HUES48 (cell line): ENCODE measurements at regions not wholly inside any gene's neighbourhood (a gene's known extent, or its start where the extent isn't known, plus 50 kb on each side); places are given as distances from the start of the nearest gene placed in this dataset.

Experiments used
- H3K27ac ChIP-seq: one replicate; pipeline ENCODE4 v1.7.0; 2013; ENCODE audit warnings: low read depth, low read length, inconsistent platforms
- H3K27me3 ChIP-seq: 2 replicates; pipeline ENCODE4 v1.6.1; 2013; ENCODE audit warnings: mild to moderate bottlenecking, low read length; ENCODE audit not compliant: control insufficient read depth, insufficient read depth
- H3K36me3 ChIP-seq: 2 replicates; pipeline ENCODE4 v1.6.1; 2013; ENCODE audit warnings: low read length; ENCODE audit not compliant: control insufficient read depth, insufficient read depth
- H3K4me1 ChIP-seq: 2 replicates; pipeline ENCODE4 v1.6.1; 2013; ENCODE audit warnings: mild to moderate bottlenecking, low read length; ENCODE audit not compliant: control insufficient read depth, insufficient read depth
- H3K4me3 ChIP-seq: 2 replicates; pipeline ENCODE4 v1.5.1; 2013; ENCODE audit warnings: mild to moderate bottlenecking, low read depth, low read length
- H3K9ac ChIP-seq: 2 replicates; pipeline ENCODE4 v1.6.1; 2013; ENCODE audit warnings: mild to moderate bottlenecking, low read depth, low read length, moderate library complexity
- H3K9me3 ChIP-seq: 2 replicates; pipeline ENCODE4 v1.6.1; 2013; ENCODE audit warnings: low read length; ENCODE audit not compliant: control insufficient read depth, insufficient read depth

DNA sequence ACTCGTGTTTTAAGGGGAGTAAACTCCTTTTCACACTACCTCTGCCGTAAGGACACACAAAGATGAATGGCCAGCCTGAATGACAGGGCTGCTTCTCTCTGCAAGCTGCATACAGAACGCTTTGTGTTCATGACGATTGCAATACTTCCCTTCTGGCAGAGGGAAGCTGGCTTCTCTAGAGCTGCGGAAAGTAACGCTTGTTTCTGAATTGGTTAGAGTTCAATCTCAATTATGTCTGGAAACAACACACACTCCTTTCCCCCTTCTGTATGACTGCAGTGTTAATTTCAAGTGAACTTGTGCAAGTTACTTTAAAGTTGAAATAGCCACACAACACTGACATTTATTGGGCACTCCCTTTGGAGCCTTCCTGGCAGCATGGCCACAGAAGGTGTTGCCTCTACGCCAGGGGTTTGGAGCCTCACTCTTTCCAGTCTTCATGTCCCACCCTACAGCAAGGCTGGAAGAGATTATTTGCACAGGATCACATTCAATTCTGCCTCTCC is 242.6 kb downstream of the NDFIP2 start:
- H3K36me3 ChIP-seq, result no peaks in the 10 kb centered on the region
- H3K4me3 ChIP-seq, result no peak overlapping the region
- no peaks in the 10 kb centered on the region for H3K27me3 ChIP-seq
- H3K4me1 ChIP-seq, result no peaks in the 10 kb centered on the region
- no peak overlapping the region for H3K9ac ChIP-seq
- no peaks in the 10 kb centered on the region for H3K9me3 ChIP-seq
- H3K27ac ChIP-seq, result no peak overlapping the region

DNA sequence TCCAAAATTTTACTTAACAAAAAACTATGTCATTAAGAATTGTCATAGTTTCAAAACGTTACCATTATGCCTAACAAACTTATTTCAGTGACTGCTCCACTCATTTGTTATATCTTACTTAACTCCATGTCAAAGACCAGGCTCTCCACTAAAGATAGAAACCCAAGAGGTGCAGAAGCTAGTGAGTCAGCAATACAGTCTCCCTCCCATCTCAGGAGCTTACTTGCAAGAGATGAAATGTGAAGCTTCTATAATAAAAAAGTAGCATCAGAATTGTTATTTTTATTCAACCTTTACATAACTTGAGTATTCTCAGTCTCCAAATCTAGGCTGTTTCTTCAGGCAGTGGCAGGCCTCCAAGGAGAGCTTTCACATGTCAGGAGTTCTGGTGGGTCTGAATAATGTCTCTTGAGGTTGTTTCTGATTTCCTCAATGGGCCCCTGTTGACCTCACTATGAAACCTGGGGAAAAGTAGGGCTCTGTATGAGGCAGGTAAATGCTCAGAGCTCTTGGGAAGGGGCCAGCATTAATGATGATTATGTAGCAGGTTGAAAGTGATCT is 242.0 kb downstream of the NDFIP2 start:
- Histone ChIP-seq H3K4me1 (no peaks in the 10 kb centered on the region), H3K36me3 (no peaks in the 10 kb centered on the region), H3K27me3 (no peaks in the 10 kb centered on the region), H3K27ac (no peak overlapping the region), H3K4me3 (no peak overlapping the region), H3K9me3 (no peaks in the 10 kb centered on the region), H3K9ac (no peak overlapping the region)

DNA sequence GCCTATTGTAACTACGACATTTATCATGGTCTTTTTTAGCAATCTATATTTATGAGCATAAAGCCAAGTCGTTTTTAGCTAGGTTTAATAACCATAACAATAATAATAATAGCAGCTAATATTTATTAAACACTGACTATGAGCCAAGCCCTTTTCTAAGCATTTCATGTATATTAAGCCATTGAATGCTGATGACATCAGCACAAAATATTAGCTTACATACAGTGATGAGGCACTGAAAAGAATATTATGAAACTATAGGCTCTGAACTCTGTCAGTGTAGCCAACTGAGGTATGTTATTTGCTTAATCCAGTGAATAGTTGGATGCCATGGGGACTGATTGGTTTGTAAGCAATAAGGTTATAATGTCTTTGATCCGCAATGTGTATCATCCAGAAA is 235.2 kb downstream of the NDFIP2 start:
- Histone ChIP-seq H3K36me3 (no peaks in the 10 kb centered on the region), H3K27ac (no peak overlapping the region), H3K27me3 (no peaks in the 10 kb centered on the region), H3K4me3 (no peak overlapping the region), H3K4me1 (no peaks in the 10 kb centered on the region), H3K9ac (no peak overlapping the region), H3K9me3 (no peaks in the 10 kb centered on the region)

DNA sequence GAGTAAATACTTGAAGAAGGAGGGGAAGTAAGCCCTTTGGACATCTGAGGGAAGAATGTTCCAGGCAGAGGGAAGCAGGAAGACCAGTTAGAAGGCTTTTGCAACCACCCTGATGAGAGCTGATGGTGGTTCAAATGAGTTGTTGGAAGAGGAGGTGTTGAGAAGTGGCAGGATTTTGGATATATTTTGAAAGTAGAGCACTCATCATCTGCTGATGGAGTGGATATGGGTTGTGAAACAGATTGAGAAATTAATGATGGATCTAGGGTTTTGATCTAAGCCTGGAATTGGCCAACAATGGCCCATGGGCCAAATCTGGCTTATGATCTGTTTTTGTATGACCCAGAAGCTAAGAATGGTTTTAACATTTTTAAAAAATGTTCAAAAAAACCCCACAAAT is 230.7 kb downstream of the NDFIP2 start:
- Histone ChIP-seq H3K4me3 (no peak overlapping the region), H3K36me3 (no peaks in the 10 kb centered on the region), H3K27ac (no peak overlapping the region), H3K9ac (no peak overlapping the region), H3K27me3 (no peaks in the 10 kb centered on the region), H3K4me1 (no peaks in the 10 kb centered on the region), H3K9me3 (no peaks in the 10 kb centered on the region)

DNA sequence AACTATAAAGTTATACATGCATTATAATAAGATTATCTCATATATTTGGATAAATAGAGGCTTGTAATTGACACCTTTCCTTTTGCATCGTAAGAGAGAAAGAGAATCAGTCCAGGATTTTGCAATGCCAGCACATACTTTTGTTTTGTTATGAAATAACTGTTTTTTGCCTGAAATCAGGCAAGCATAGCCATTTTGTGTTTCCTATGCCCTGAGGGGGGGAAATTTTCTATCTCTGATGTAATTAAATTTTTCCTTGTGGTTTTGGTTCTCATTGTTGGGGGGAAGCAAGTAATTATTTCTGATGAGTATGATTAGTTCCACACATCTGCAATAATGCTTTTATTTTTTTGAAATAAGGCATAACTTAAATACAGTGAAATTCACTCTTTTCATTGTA is 229.4 kb downstream of the NDFIP2 start:
- H3K27ac ChIP-seq, result no peak overlapping the region
- H3K4me1 ChIP-seq, result no peaks in the 10 kb centered on the region
- H3K4me3 ChIP-seq, result no peak overlapping the region
- no peak overlapping the region for H3K9ac ChIP-seq
- H3K27me3 ChIP-seq, result no peaks in the 10 kb centered on the region
- H3K9me3 ChIP-seq, result no peaks in the 10 kb centered on the region
- no peaks in the 10 kb centered on the region for H3K36me3 ChIP-seq

DNA sequence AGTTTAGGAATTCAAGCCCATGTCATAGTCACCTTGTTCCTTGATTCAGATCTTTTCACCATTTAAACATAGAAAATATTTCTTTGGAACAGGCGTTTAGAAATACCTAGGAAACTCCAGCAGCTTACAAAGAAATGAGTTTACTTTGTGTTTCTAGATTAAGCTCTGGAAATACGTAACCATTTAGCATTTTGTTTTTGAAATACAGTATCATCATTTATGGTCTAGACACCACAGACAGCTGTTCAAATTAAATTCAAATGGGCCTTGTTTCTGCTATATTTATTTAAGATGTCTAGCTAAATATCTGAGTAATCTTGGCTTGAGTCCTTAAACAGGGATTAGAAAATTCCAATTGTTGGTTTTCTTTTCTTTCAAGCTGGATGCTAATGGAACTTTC is 228.5 kb downstream of the NDFIP2 start:
- H3K27ac ChIP-seq, result no peak overlapping the region
- no peak overlapping the region for H3K4me3 ChIP-seq
- no peaks in the 10 kb centered on the region for H3K36me3 ChIP-seq
- H3K4me1 ChIP-seq, result no peaks in the 10 kb centered on the region
- H3K9ac ChIP-seq, result no peak overlapping the region
- H3K27me3 ChIP-seq, result no peaks in the 10 kb centered on the region
- H3K9me3 ChIP-seq, result no peaks in the 10 kb centered on the region

DNA sequence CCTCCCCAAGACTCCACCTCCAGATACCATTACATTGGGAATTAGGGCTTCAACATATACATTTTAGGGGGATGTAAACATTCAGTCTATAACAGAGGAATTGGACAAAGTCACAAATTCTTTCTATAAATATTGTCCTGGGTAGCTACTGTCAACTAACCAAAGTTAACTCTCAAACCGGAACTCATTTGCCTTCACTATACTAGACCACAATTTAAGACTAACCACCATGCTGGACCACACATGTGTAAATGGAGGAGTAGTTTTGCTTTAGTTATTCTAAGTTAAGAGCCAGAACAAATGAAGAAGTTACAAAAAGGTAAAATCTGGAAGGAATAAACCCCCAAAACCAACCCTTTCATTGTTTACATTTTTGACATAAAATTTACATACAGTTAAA is 222.8 kb downstream of the NDFIP2 start:
- no peak overlapping the region for H3K4me3 ChIP-seq
- no peak overlapping the region for H3K27ac ChIP-seq
- H3K27me3 ChIP-seq, result no peaks in the 10 kb centered on the region
- no peaks in the 10 kb centered on the region for H3K9me3 ChIP-seq
- no peaks in the 10 kb centered on the region for H3K36me3 ChIP-seq
- H3K9ac ChIP-seq, result no peak overlapping the region
- no peaks in the 10 kb centered on the region for H3K4me1 ChIP-seq

DNA sequence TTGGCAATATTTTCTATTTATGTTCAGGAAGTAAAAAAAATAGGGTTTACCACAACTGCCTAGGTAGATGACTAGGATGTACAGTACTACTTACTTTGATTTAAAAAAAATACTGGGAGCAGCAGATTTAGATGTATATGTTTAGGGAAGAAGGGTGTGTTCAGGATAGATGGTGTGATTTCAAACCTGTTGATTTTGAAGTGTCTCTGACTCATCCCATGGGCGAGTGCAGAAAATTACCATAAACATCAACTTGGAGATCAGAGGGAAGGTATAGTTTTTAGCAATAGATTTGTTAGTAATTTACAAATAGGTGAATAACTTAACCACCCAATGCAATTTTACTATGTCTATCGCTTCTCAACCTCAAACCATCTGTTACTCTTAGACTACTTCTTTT is 214.8 kb downstream of the NDFIP2 start:
- Histone ChIP-seq H3K9me3 (no peaks in the 10 kb centered on the region), H3K4me3 (no peak overlapping the region), H3K27me3 (no peaks in the 10 kb centered on the region), H3K4me1 (no peaks in the 10 kb centered on the region), H3K9ac (no peak overlapping the region), H3K36me3 (no peaks in the 10 kb centered on the region), H3K27ac (no peak overlapping the region)

DNA sequence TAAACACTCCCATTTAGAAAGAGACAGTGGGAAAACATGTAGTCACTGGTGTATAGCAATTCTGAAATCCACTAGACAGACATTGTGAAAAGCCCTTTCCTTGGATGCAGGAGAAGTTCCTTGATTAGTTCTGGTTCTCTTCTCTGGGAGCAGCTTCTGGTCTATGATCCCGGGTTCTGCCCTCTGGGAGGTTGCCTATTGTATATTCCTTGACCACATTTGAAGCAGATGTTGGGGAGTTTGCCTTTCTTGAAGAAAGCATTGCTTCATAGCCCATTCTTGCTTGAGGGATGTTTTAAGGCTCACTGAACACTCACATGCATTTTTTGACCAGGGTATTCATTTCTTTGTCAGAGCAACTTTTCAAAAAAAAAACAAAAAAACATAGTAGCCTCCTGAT is 211.9 kb downstream of the NDFIP2 start:
- no peak overlapping the region for H3K27ac ChIP-seq
- no peaks in the 10 kb centered on the region for H3K4me1 ChIP-seq
- H3K9ac ChIP-seq, result no peak overlapping the region
- no peak overlapping the region for H3K4me3 ChIP-seq
- no peaks in the 10 kb centered on the region for H3K27me3 ChIP-seq
- H3K36me3 ChIP-seq, result no peaks in the 10 kb centered on the region
- no peaks in the 10 kb centered on the region for H3K9me3 ChIP-seq

DNA sequence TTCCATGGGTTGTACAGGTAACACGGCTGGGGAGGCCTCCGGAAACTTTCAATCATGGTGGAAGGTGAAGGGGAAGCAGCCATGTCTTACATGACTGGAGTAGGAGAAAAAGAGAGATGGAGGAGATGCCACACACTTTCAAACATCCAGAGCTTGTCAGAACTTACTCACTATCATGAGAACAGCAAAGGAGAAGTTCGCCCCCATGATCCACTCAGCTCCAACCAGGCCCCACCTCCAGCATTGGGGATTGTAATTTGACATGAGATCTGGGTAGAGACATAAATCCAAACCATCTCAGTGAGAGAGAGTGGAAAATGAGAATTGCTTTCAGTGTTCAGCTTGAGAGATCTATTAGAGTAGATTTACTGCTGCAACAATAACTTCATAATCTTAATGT is 210.9 kb downstream of the NDFIP2 start:
- no peak overlapping the region for H3K27ac ChIP-seq
- no peak overlapping the region for H3K4me3 ChIP-seq
- H3K9me3 ChIP-seq, result no peaks in the 10 kb centered on the region
- no peaks in the 10 kb centered on the region for H3K27me3 ChIP-seq
- H3K4me1 ChIP-seq, result no peaks in the 10 kb centered on the region
- no peak overlapping the region for H3K9ac ChIP-seq
- H3K36me3 ChIP-seq, result no peaks in the 10 kb centered on the region

DNA sequence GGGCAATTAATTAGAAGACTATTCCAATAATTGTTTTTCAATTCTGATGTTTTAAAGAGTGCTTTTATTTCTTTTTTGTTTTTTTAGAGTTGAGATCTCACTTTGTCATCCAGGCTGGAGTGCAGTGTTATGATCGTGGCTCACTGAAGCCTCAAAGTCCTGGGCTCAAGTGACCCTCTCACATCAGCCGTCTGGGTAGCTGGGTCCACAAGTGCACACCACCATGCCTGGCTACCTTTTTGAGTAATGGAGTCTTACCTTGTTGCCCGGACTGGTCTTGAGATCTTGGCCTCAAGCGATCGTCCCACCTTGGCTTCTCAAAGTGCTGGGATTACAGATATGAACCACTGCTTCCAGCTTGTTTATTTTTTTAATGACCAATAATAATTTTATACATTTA is 207.8 kb downstream of the NDFIP2 start:
- H3K27ac ChIP-seq, result no peak overlapping the region
- H3K9me3 ChIP-seq, result no peaks in the 10 kb centered on the region

DNA sequence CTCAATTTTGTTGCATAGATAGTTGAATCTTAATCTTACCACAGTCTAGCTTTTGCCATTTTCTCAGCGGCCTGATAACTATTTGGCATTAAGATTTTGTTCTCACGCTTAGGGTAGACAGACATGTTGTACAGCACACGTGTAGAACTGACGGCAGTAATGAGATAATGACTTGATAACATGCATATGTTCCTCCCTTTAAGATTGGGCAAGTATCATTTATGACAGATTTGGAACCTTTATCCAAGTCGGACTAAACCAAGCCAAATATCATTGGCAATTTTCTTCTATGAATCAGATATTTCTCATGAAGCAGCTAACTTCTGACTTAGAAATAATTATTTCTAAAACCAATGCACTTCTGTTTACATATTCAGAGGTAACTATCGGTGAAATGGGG is 205.5 kb downstream of the NDFIP2 start:
- no peak overlapping the region for H3K27ac ChIP-seq
- H3K9me3 ChIP-seq, result no peaks in the 10 kb centered on the region
- H3K9ac ChIP-seq, result no peak overlapping the region
- H3K4me1 ChIP-seq, result no peaks in the 10 kb centered on the region
- no peaks in the 10 kb centered on the region for H3K36me3 ChIP-seq
- no peaks in the 10 kb centered on the region for H3K27me3 ChIP-seq
- H3K4me3 ChIP-seq, result no peak overlapping the region

More for the DNA sequence above, 207.8 kb downstream of the NDFIP2 start:
- H3K27me3 ChIP-seq, result no peaks in the 10 kb centered on the region
- no peaks in the 10 kb centered on the region for H3K4me1 ChIP-seq
- no peaks in the 10 kb centered on the region for H3K36me3 ChIP-seq
- H3K9ac ChIP-seq, result no peak overlapping the region
- no peak overlapping the region for H3K4me3 ChIP-seq
